GM21360 (cell line): ENCODE measurements at regions not wholly inside any gene's neighbourhood (a gene's known extent, or its start where the extent isn't known, plus 50 kb on each side); places are given as distances from the start of the nearest gene placed in this dataset.

ENCODE experiments used
- ATAC-seq: cut with Tn5 transposase; IDR thresholded peaks from one replicate; pipeline ENCODE4 v1.9.1; 2021; ENCODE audit warnings: mild to moderate bottlenecking, moderate library complexity; ENCODE audit not compliant: unreplicated experiment

- no peak for ATAC-seq
These were observed 407.8 kb downstream of the ATP23 start for GRCh38 chr12:58349161-58349560.

GRCh38 chr12:58356794-58357193 is 415.4 kb downstream of the ATP23 start:
- ATAC-seq, result no peak

- ATAC-seq, result no peak
These were observed 416.1 kb downstream of the ATP23 start for GRCh38 chr12:58357511-58357910.

- no peak for ATAC-seq
These were observed 417.0 kb downstream of the ATP23 start for GRCh38 chr12:58358369-58358768.

GRCh38 chr12:58359084-58359483 is 417.7 kb downstream of the ATP23 start:
- ATAC-seq, result no peak

GRCh38 chr12:58361056-58361455 is 419.7 kb downstream of the ATP23 start:
- ATAC-seq, result no peak

- no peak for ATAC-seq
These were observed 422.6 kb downstream of the ATP23 start for GRCh38 chr12:58363971-58364370.

- no peak for ATAC-seq
These were observed 423.2 kb downstream of the ATP23 start for GRCh38 chr12:58364389-58365086.

- no peak for ATAC-seq
These were observed 423.7 kb downstream of the ATP23 start for GRCh38 chr12:58365087-58365390.

- no peak for ATAC-seq
These were observed 425.7 kb downstream of the ATP23 start for GRCh38 chr12:58367041-58367440.

- ATAC-seq, result no peak
These were observed 426.6 kb downstream of the ATP23 start for GRCh38 chr12:58368001-58368400.

- no peak for ATAC-seq
These were observed 428.2 kb downstream of the ATP23 start for GRCh38 chr12:58369576-58369975.

- ATAC-seq, result peak; percentile 99
These were observed 430.9 kb downstream of the ATP23 start for GRCh38 chr12:58372298-58372697.

GRCh38 chr12:58378028-58378427 is 436.7 kb downstream of the ATP23 start:
- ATAC-seq, result no peak

- no peak for ATAC-seq
These were observed 440.2 kb downstream of the ATP23 start for GRCh38 chr12:58381546-58381945.

GRCh38 chr12:58384196-58384595 is 442.8 kb downstream of the ATP23 start:
- no peak for ATAC-seq

GRCh38 chr12:58386136-58386535 is 444.8 kb downstream of the ATP23 start:
- ATAC-seq, result no peak

GRCh38 chr12:58387199-58387598 is 445.8 kb downstream of the ATP23 start:
- ATAC-seq, result no peak

GRCh38 chr12:58388261-58388660 is 446.9 kb downstream of the ATP23 start:
- ATAC-seq, result no peak

GRCh38 chr12:58393152-58393551 is 451.8 kb downstream of the ATP23 start:
- no peak for ATAC-seq

- ATAC-seq, result no peak
These were observed 453.7 kb downstream of the ATP23 start for GRCh38 chr12:58395056-58395455.

- no peak for ATAC-seq
These were observed 454.1 kb downstream of the ATP23 start for GRCh38 chr12:58395470-58395869.

- no peak for ATAC-seq
These were observed 454.9 kb downstream of the ATP23 start for GRCh38 chr12:58396239-58396638.
